HG03342 (cell line): ENCODE measurements at regions not wholly inside any gene's neighbourhood (a gene's known extent, or its start where the extent isn't known, plus 50 kb on each side); places are given as distances from the start of the nearest gene placed in this dataset.

ENCODE experiments used
- ATAC-seq: cut with Tn5 transposase; IDR thresholded peaks from one replicate; pipeline ENCODE4 v1.9.1; 2021; ENCODE audit warnings: mild to moderate bottlenecking, moderate library complexity; ENCODE audit not compliant: unreplicated experiment

- no peak for ATAC-seq
These were observed 370.2 kb downstream of the EN1 start for GRCh38 chr2:118477111-118477862.

DNA sequence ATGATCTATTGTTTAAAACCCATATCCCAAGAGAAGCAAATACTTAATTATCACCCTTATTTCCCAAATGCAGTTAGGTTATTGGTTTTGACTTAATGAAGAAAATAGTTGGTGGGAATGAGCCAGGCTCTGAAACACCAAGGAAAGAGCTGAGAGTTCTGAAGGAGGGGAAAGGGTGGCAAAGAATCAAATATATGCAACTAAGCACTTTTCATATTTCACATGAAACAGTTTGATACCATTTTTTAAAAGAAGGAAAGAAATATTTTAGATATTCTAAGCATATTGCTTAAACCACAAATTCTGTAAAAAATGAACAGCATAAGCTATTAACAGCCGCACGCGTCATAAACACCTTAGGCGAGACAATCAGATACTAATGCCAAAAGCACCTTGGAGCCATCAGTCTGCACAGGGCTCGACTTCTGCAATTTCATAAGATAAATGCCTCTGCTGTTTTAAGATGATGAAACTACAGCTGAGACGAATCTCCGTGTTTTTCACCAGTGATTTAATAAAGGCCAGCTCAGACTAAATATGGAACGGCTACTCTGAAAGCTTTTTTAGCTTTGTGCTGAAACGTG is 371.7 kb downstream of the EN1 start:
- no peak for ATAC-seq

DNA sequence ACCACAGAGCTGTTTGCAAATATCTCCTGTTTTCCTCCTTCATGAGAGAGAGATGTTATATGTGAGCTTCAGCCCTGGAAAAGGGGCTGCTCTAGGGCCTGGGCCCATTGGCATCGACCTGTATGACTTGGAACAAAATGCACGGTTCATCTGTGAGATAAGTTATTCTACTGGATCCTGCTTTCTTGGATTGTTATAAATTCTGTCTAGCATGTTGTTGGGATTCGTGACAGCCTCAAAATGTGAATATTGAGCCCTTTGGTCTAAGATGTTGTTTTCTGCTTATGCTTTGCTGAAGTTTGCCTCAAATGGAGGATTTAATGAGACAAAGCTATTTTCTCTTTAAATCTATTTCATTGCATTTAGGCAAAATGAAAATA is 372.9 kb downstream of the EN1 start:
- ATAC-seq: no peak

GRCh38 chr2:118473846-118474540 is 373.5 kb downstream of the EN1 start:
- no peak for ATAC-seq

DNA sequence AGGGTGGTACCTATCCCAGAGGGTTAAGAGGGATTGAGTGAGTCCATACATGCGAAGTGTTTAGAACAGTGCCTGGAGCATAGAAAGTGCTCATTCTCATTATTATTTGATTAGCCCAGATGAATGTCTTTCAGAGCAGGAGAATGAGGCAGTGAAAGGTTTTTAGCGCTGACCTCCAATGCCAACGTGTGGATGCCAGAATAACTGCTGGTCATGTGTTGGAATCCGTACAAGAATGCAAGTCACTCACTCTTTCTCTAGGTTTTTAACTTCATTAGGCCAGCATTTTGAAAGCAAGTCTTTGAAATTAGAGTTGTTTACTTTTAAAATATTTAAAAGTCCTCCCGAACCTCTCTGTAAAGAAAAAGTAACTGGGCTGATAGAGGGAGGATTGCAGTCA is 374.2 kb downstream of the EN1 start:
- no peak for ATAC-seq

DNA sequence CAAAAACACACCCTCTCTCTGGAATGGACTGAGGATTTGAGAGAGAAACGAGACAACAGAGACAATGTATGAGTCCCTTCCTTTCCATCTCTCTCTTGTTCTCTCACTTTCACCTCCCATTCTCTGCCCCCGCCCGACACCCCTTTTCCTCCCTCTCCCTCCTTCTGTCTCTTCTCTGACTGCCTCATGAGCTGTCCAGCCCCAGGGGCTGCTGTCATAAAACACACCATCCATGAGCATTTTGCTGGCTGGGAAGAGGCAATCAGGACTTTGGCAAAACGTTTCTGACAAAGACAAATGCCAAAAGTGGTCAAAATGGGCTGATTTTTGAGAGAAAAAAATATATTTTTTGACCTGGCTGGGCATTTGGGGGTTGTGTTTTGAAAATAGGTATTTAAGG is 377.2 kb downstream of the EN1 start:
- ATAC-seq: no peak

DNA sequence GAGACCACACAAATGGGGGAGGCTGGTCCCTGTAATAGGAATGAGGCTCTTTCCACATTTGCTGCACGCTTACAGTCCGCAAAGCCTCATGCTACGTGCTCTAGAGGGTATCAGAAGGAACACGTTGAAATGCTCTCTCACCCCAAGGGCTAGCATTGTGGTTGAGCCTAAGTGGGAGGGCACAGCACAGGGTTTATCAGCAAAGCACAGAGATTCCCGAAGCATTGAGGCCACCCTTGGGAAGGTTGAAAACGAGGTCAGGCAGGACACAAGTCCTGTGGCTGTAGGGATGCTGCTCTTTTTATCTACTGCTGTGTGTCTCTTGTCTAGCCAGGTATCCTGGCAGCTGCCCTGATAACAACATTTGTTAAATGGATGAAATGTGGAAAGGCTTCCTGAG is 378.3 kb downstream of the EN1 start:
- ATAC-seq: no peak

DNA sequence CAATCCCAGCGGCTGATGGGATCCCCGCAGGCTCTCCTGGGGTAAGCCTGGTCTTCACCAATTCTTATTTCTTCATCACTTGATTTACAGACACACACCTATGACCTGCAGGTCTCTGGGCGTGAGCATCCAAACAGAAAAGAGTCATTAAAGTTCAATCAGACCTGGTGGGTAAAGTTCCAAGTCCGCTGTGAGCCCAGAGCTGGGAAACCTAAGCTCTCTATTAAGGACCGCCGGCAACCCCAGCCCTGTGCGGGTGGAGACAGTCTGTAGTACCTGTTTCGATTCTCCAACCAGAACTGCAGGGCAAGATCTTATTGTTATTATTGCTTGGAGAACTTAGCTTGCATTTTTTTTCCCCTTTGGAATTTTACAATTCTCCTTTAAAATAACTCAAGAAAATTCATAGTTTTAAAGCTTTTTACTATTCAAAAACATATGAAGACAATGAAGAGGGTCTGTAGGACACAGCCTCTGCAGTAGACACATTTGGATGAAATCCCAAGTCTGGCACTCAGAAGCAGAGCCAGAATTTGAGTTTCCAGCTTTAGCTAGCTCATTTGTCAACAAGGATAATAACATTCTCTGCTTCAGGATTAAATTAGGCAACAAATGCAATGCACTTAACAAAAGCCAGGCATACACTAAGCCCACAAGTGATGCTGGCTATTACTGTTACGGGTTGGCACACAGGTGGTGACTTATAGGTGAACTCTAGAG is 376.4 kb downstream of the INSIG2 start:
- no peak for ATAC-seq

- no peak for ATAC-seq
These were observed 375.8 kb downstream of the INSIG2 start for GRCh38 chr2:118464046-118464445.

- ATAC-seq: no peak
These were observed 372.2 kb downstream of the INSIG2 start for GRCh38 chr2:118460425-118460824.

- no peak for ATAC-seq
These were observed 371.2 kb downstream of the INSIG2 start for GRCh38 chr2:118459426-118459825.

DNA sequence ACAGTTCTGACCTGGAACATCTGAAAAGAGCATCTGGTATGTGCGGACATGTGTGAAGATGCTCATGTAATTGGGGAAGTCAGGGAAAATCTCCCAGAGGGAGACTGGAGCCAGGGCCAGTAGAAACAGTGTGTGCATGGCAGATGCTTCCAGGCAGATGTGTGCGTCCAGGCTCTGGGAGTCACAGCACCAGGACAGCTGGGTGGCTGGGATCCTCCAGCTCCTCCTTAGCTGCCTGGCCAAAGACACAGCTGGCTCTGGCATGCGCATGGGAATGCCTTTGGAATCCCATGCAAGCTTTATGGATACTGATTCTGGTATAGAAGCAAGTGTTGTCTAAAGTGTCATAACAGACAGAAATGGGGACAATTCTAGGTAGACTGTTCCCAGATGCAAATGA is 369.7 kb downstream of the INSIG2 start:
- no peak for ATAC-seq

DNA sequence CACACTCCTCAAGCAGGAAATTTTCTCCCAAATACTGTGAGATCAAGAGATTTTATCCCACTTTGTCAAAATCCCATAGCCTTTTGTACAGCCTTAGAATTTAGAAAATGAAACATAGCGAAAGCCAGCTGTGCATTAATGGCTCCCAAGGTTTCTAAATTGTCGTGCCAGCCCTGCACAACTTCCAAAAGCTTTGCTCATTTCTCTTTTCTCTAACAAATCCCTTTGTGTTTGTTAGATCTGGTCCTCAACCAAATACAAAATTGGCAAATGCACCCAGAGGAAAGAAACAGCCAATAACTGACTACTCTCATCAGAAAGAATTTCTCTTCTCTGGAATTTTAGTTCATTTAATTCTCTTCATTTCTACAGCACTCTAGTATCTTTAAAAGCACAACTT is 361.1 kb downstream of the INSIG2 start:
- ATAC-seq: no peak

GRCh38 chr2:118443596-118443995 is 355.3 kb downstream of the INSIG2 start:
- ATAC-seq: no peak

GRCh38 chr2:118442996-118443553 is 354.8 kb downstream of the INSIG2 start:
- ATAC-seq: no peak

DNA sequence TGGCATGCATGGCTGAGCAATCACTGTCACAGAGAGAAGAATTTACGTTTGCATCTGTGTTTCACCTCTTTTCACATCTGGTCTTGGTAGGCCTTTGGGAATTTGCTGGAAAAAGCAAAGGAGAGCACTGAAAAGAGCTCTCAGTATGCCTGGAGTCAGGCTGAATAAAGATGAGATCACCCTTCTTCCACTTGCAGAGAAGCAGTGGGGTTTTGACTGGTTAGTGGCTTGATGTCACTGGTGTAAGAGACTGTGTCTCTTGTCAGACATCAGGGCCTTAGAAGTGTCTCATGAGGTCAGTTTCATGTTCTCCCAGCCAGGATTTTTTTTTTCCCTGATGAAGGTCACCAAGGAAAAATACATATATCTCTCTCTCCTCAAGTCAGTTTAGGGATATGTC is 353.8 kb downstream of the INSIG2 start:
- no peak for ATAC-seq

- no peak for ATAC-seq
These were observed 352.3 kb downstream of the INSIG2 start for GRCh38 chr2:118440404-118441098.

- no peak for ATAC-seq
These were observed 349.2 kb downstream of the INSIG2 start for GRCh38 chr2:118437501-118437900.

DNA sequence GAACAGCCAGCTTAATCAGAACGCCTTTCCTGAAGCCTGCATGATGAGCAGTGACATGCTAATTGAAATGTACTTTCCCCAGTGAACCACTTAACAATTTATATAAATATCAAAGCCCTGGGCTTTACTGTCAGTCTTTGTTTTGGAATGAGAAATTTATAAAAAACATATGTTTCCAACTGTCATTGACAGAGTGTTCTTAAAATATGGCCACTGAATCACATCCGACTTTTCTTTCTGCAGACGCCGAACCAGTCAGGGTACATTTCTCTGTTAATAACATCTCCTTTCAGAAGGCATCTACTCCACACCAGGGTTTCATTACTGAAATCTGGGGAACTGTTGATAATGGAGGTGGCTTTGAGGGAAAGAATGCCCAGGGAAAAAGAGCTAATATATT is 343.7 kb downstream of the INSIG2 start:
- ATAC-seq: no peak

DNA sequence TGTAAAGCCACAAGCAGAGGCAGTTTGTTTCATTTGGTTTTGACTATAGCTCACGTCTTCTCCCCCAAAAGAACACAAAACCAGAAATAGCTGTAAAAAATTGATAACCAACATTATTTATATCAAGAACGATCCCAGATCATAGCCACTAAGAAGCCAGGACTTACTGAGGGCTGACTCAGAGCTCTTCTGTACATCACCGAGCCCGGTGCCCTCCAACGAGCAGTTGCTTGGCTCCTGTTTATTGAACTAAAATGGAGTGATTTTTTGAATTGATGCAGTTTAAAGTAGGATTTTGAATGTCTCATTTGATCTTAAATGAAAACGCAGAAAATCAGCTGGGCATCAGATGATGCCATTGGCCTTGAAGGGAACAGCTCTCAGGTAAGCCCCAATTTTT is 343.3 kb downstream of the INSIG2 start:
- ATAC-seq: no peak

DNA sequence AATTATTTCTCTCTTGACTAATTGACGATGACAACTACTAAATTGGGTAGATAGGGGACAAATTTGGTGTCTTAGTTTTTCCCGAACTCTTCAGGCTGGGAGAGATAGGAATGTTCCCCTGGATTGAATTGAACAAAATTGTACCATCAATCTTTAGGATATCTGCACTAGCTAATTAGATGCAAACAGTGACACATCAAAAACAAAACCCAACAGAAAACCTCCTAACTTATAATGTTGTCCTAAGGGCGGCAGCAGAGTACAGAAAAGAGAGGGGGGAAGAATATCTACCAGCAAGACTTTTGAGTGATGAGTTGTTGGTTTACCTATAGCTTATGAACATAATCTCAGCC is 342.9 kb downstream of the INSIG2 start:
- ATAC-seq: no peak
